GM12873 (cell line): ENCODE measurements at regions not wholly inside any gene's neighbourhood (a gene's known extent, or its start where the extent isn't known, plus 50 kb on each side); places are given as distances from the start of the nearest gene placed in this dataset.

Source experiments
- CTCF ChIP-seq: IDR thresholded peaks from 2 replicates; pipeline ENCODE4 v1.5.1; 2012; ENCODE audit warnings: low read depth, mild to moderate bottlenecking, moderate library complexity, low read length, control low read depth; ENCODE audit not compliant: insufficient read depth; ENCODE audit errors: missing control alignments

GRCh38 chr3:187804120-187804744 is 59.0 kb upstream of the BCL6 start:
- TF ChIP-seq CTCF, result no peak

- TF ChIP-seq CTCF, result no peak
Observed at GRCh38 chr3:187804745-187805121, 59.5 kb upstream of the BCL6 start.

GRCh38 chr3:187805774-187806173 is 60.5 kb upstream of the BCL6 start:
- no peak for TF ChIP-seq CTCF

GRCh38 chr3:187807086-187807862 is 62.0 kb upstream of the BCL6 start:
- TF ChIP-seq CTCF, result no peak

GRCh38 chr3:187808527-187808895 is 63.2 kb upstream of the BCL6 start:
- no peak for TF ChIP-seq CTCF

- TF ChIP-seq CTCF, result no peak
Observed at GRCh38 chr3:187809612-187809991, 64.3 kb upstream of the BCL6 start.

- TF ChIP-seq CTCF, result no peak
Observed at GRCh38 chr3:187810021-187810446, 64.8 kb upstream of the BCL6 start.
